ENCODE measurements at regions not wholly inside any gene's neighbourhood (a gene's known extent, or its start where the extent isn't known, plus 50 kb on each side); places are given as distances from the start of the nearest gene placed in this dataset.

GRCh38 chr9:89740722-89741121, 135.9 kb downstream of the GADD45G start:
- TF ChIP-seq, protein P1, sequence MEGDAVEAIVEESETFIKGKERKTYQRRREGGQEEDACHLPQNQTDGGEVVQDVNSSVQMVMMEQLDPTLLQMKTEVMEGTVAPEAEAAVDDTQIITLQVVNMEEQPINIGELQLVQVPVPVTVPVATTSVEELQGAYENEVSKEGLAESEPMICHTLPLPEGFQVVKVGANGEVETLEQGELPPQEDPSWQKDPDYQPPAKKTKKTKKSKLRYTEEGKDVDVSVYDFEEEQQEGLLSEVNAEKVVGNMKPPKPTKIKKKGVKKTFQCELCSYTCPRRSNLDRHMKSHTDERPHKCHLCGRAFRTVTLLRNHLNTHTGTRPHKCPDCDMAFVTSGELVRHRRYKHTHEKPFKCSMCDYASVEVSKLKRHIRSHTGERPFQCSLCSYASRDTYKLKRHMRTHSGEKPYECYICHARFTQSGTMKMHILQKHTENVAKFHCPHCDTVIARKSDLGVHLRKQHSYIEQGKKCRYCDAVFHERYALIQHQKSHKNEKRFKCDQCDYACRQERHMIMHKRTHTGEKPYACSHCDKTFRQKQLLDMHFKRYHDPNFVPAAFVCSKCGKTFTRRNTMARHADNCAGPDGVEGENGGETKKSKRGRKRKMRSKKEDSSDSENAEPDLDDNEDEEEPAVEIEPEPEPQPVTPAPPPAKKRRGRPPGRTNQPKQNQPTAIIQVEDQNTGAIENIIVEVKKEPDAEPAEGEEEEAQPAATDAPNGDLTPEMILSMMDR (IDR thresholded peaks at IDR 0.05; ENCODE audit: low read depth, low read length), result no peak
- TF ChIP-seq POLR2A (IDR thresholded peaks at IDR 0.05; ENCODE audit: extremely low read depth, insufficient read length) (no peak), MYC (IDR thresholded peaks at IDR 0.05; ENCODE audit: low read depth, low read length) (no peak)
